ENCODE measurements at regions not wholly inside any gene's neighbourhood (a gene's known extent, or its start where the extent isn't known, plus 50 kb on each side); places are given as distances from the start of the nearest gene placed in this dataset.

GRCh38 chr9:73715591-73715990, 563.9 kb downstream of the ANXA1 start:
- no peak for DNase-seq (ENCODE audit: low read depth)
- H3K4me3 ChIP-seq (ENCODE audit: control insufficient read depth, low read depth, low read length) = no peak overlapping the region
- TF ChIP-seq CTCF (conservative IDR thresholded peaks at IDR 0.05; ENCODE audit: control insufficient read depth, insufficient read depth, low read depth, low read length) = no peak

DNA sequence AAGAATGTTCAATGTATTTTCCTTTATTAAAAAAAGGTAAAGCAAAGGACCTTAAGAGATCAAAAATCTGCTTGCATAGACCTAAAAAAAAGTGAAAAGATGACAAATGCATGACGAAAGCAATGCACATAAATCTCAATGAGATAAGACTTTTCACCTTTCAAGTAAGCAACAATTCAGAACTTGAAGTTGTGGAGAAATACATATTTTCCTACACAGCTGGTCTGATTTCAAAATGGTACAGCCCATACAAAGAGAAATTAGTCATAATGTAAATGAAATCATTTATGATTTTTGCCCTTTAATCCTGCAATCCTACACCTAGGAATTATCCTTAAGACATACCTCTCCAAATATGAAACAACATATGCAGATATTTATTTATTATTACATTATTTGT, 568.0 kb downstream of the ANXA1 start:
- TF ChIP-seq CTCF (conservative IDR thresholded peaks at IDR 0.05; ENCODE audit: control insufficient read depth, insufficient read depth, low read depth, low read length) = no peak
- DNase-seq (ENCODE audit: low read depth) = no peak

DNA sequence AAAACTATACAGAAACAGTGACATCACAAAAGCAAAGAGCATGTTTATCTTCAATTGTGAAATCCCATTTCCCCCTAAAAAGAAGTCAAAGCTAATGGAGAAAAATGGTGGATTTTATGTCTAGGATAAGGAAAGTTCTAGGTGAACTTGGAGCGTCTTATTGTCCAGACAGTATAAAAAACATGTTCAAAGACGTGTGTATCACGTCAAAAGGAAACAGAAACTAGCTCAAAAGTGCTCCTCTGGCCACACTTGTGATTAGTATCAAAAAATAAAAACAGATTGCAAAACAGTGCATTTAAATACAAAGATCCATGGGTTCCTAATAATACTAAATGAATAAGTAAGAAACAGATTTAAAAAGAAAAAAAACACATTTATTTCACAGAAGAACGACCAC, 568.9 kb downstream of the ANXA1 start:
- DNase-seq (ENCODE audit: low read depth) = peak; percentile 15
- no peak for TF ChIP-seq CTCF (conservative IDR thresholded peaks at IDR 0.05; ENCODE audit: control insufficient read depth, insufficient read depth, low read depth, low read length)
- no peak overlapping the region for H3K4me3 ChIP-seq (ENCODE audit: control insufficient read depth, low read depth, low read length)

More for the DNA sequence above, 568.0 kb downstream of the ANXA1 start:
- H3K4me3 ChIP-seq (ENCODE audit: control insufficient read depth, low read depth, low read length) = no peak overlapping the region

DNA sequence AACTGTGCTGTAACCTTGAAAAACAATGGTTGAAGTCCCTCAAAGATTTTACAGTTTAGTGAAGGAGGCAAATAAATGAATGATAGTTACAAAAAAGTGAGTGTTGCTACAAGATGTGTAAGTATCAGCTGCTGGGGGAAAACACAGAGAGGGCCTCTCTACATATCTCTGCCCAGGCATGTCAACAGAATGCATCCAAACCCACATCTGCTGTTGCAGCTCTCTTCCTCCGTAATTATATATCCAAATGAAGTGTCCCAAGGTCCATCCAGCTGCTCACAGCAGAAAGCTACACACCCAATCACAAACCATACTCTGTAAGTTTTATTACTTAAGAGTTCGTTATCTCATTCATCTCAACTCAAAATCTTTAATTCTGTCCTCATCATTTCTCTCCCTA, 584.6 kb downstream of the ANXA1 start:
- no peak for DNase-seq (ENCODE audit: low read depth)
- no peak for TF ChIP-seq CTCF (conservative IDR thresholded peaks at IDR 0.05; ENCODE audit: control insufficient read depth, insufficient read depth, low read depth, low read length)

DNA sequence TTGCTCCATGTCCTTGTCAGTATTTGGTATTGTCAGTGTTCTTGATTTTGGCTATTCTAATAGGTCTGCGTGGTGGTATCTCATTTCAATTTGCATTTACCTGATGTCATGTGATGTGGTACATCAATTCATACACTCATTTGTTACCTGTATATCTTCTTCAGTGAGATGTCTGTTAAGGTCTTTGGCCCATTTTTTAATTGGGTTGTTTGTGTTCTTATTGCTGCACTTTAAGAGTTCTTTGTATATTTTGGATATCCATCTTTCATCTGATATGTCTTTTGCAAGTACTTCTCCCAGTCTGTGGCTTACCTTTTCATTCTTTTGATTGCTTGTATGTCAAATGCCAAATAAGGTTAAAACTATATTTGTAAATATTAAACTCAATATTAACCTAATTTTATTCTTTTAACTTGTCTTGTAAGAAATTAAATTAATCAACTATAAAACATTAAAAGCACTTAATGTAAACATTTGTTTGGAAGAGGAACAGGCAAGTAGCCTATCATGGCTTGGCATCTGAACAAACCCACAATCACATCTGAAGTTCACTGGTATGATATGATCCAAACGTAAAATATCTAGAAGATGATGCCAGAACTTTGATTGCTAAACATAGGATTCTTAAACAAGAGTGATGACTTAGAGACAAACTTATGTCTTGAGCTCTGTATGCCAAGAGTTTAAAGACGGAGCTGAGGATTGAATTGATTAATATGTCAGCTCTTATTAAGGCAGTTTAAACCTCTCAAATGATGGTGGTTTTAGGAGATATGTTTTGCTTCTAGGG, 587.3 kb downstream of the ANXA1 start:
- no peak for TF ChIP-seq CTCF (conservative IDR thresholded peaks at IDR 0.05; ENCODE audit: control insufficient read depth, insufficient read depth, low read depth, low read length)
- DNase-seq (ENCODE audit: low read depth) = peak; percentile 52
- no peak overlapping the region for H3K4me3 ChIP-seq (ENCODE audit: control insufficient read depth, low read depth, low read length)

More for the DNA sequence above, 584.6 kb downstream of the ANXA1 start:
- H3K4me3 ChIP-seq (ENCODE audit: control insufficient read depth, low read depth, low read length) = no peak overlapping the region

DNA sequence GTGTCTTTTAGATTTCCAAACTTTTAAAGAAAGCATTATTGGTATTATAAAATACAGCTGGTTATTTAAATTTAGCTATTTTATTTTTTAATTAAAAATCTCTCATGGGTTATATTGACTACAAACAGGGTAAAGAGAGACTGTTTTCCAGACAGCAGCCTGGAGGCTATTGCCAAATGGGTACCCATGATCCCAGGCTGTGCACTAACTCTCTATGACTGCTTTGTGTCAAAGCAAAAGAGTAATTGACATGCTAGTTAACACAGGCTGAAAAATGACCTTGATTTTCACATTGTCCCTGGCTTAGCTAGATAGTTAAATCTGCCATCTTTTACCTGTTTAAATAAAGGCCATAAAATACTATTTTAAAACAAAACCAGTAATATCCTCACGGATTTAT, 589.7 kb downstream of the ANXA1 start:
- no peak overlapping the region for H3K4me3 ChIP-seq (ENCODE audit: control insufficient read depth, low read depth, low read length)
- no peak for TF ChIP-seq CTCF (conservative IDR thresholded peaks at IDR 0.05; ENCODE audit: control insufficient read depth, insufficient read depth, low read depth, low read length)
- DNase-seq (ENCODE audit: low read depth) = no peak
